ENCODE measurements at regions not wholly inside any gene's neighbourhood (a gene's known extent, or its start where the extent isn't known, plus 50 kb on each side); places are given as distances from the start of the nearest gene placed in this dataset.

- H3K9me3 ChIP-seq (ENCODE audit: control insufficient read depth, insufficient read depth, low read length), result no peaks in the 10 kb centered on the region
- CTCF ChIA-PET, result no interaction called here
- no peak overlapping the region for H3K4me3 ChIP-seq (ENCODE audit: low read depth, low read length)
- TF ChIP-seq, protein P1, sequence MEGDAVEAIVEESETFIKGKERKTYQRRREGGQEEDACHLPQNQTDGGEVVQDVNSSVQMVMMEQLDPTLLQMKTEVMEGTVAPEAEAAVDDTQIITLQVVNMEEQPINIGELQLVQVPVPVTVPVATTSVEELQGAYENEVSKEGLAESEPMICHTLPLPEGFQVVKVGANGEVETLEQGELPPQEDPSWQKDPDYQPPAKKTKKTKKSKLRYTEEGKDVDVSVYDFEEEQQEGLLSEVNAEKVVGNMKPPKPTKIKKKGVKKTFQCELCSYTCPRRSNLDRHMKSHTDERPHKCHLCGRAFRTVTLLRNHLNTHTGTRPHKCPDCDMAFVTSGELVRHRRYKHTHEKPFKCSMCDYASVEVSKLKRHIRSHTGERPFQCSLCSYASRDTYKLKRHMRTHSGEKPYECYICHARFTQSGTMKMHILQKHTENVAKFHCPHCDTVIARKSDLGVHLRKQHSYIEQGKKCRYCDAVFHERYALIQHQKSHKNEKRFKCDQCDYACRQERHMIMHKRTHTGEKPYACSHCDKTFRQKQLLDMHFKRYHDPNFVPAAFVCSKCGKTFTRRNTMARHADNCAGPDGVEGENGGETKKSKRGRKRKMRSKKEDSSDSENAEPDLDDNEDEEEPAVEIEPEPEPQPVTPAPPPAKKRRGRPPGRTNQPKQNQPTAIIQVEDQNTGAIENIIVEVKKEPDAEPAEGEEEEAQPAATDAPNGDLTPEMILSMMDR (IDR thresholded peaks at IDR 0.05; ENCODE audit: low read depth, low read length), result no peak
- POLR2A ChIA-PET, result no interaction called here
- no peak overlapping the region for H3K27ac ChIP-seq (ENCODE audit: low read depth, low read length)
- H3K27me3 ChIP-seq (ENCODE audit: control insufficient read depth, insufficient read depth, low read length), result no peaks in the 10 kb centered on the region
- DNase-seq (ENCODE audit: low read depth, low spot score), result no peak
Observed at GRCh38 chr12:92042791-92043531, 102.7 kb downstream of the BTG1 start.

DNA sequence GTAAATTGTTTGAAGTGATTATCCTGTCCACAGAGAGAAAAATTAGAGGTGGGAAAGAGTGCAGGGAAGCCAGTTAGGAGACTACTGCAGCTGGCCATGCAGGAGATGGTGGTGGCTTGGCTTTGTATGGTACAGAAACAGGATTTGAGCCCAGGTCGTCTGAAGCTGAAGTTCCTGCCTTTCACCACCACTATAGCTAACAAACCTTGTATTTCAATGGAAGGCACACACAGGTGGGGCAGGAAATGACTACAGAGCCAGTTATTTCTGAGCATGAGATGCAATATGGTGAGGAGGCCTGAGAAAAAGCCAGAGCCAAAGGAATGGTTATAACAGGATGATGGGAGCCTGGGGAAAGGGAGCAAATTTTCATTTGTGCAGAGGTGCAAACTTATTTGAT is 103.9 kb downstream of the BTG1 start:
- POLR2A ChIA-PET, result no interaction called here
- Histone ChIP-seq H3K4me3 (ENCODE audit: low read depth, low read length) (no peak overlapping the region), H3K9me3 (ENCODE audit: control insufficient read depth, insufficient read depth, low read length) (no peaks in the 10 kb centered on the region), H3K27me3 (ENCODE audit: control insufficient read depth, insufficient read depth, low read length) (no peaks in the 10 kb centered on the region), H3K27ac (ENCODE audit: low read depth, low read length) (no peak overlapping the region)
- CTCF ChIA-PET, result no interaction called here
- TF ChIP-seq, protein P1 (IDR thresholded peaks at IDR 0.05; ENCODE audit: low read depth, low read length), result no peak
- DNase-seq (ENCODE audit: low read depth, low spot score), result no peak

- ChIA-PET POLR2A (no interaction called here), CTCF (no interaction called here)
- H3K4me3 ChIP-seq (ENCODE audit: low read depth, low read length), result no peak overlapping the region
- no peak overlapping the region for H3K27ac ChIP-seq (ENCODE audit: low read depth, low read length)
- no peak for DNase-seq (ENCODE audit: low read depth, low spot score)
- TF ChIP-seq, protein P1 (IDR thresholded peaks at IDR 0.05; ENCODE audit: low read depth, low read length), result no peak
- no peaks in the 10 kb centered on the region for H3K27me3 ChIP-seq (ENCODE audit: control insufficient read depth, insufficient read depth, low read length)
- H3K9me3 ChIP-seq (ENCODE audit: control insufficient read depth, insufficient read depth, low read length), result no peaks in the 10 kb centered on the region
Observed at GRCh38 chr12:92039046-92039445, 106.6 kb downstream of the BTG1 start.

- TF ChIP-seq, protein P1 (IDR thresholded peaks at IDR 0.05; ENCODE audit: low read depth, low read length), result no peak
- CTCF ChIA-PET, result no interaction called here
Observed at GRCh38 chr12:92038476-92038875, 107.2 kb downstream of the BTG1 start.

GRCh38 chr12:92036771-92037453 is 108.7 kb downstream of the BTG1 start:
- Histone ChIP-seq H3K4me3 (ENCODE audit: low read depth, low read length) (no peak overlapping the region), H3K27ac (ENCODE audit: low read depth, low read length) (no peak overlapping the region), H3K9me3 (ENCODE audit: control insufficient read depth, insufficient read depth, low read length) (no peaks in the 10 kb centered on the region), H3K27me3 (ENCODE audit: control insufficient read depth, insufficient read depth, low read length) (no peaks in the 10 kb centered on the region)
- TF ChIP-seq, protein P1 (IDR thresholded peaks at IDR 0.05; ENCODE audit: low read depth, low read length), result no peak
- ChIA-PET CTCF (no interaction called here), POLR2A (no interaction called here)
- DNase-seq (ENCODE audit: low read depth, low spot score), result no peak

More at GRCh38 chr12:92038476-92038875, 107.2 kb downstream of the BTG1 start:
- H3K27ac ChIP-seq (ENCODE audit: low read depth, low read length), result no peak overlapping the region
- no peak overlapping the region for H3K4me3 ChIP-seq (ENCODE audit: low read depth, low read length)
- POLR2A ChIA-PET, result no interaction called here
- no peaks in the 10 kb centered on the region for H3K27me3 ChIP-seq (ENCODE audit: control insufficient read depth, insufficient read depth, low read length)
- H3K9me3 ChIP-seq (ENCODE audit: control insufficient read depth, insufficient read depth, low read length), result no peaks in the 10 kb centered on the region
- no peak for DNase-seq (ENCODE audit: low read depth, low spot score)

Measured in AG04450 (cell line).